ENCODE measurements at regions not wholly inside any gene's neighbourhood (a gene's known extent, or its start where the extent isn't known, plus 50 kb on each side); places are given as distances from the start of the nearest gene placed in this dataset.
"Not testable (repeated sequence)": the region's sequence is repeated elsewhere in the genome, so short reads cannot be mapped to it uniquely, and the experiment has no call there.

GRCh38 chr4:141469392-141469791, 167.0 kb upstream of the IL15 start:
- Histone ChIP-seq H3K27ac (ENCODE audit: low read length) (no peak overlapping the region), H3K4me1 (ENCODE audit: control insufficient read depth, insufficient read depth, low read length) (peaks cover 4% of the 10 kb centered on the region), H3K4me3 (ENCODE audit: low read length) (no peak overlapping the region), H3K9me3 (replicated peaks; ENCODE audit: control insufficient read depth, low read depth, low read length) (no peaks in the 10 kb centered on the region), H3K36me3 (ENCODE audit: control insufficient read depth, insufficient read depth, low read length) (no peaks in the 10 kb centered on the region), H3K27me3 (ENCODE audit: control insufficient read depth, insufficient read depth, low read length) (no peaks in the 10 kb centered on the region)
- DNase-seq = no peak
- WGBS (ENCODE audit: insufficient coverage) = no CpG with 5 or more reads among the region's 1 CpG

GRCh38 chr4:141473026-141473540, 163.3 kb upstream of the IL15 start:
- Histone ChIP-seq H3K36me3 (ENCODE audit: control insufficient read depth, insufficient read depth, low read length) (no peaks in the 10 kb centered on the region), H3K9me3 (replicated peaks; ENCODE audit: control insufficient read depth, low read depth, low read length) (no peaks in the 10 kb centered on the region), H3K4me3 (ENCODE audit: low read length) (no peak overlapping the region), H3K4me1 (ENCODE audit: control insufficient read depth, insufficient read depth, low read length) (no peaks in the 10 kb centered on the region), H3K27me3 (ENCODE audit: control insufficient read depth, insufficient read depth, low read length) (no peaks in the 10 kb centered on the region), H3K27ac (ENCODE audit: low read length) (no peak overlapping the region)
- peak; percentile 22 for DNase-seq

- peak; percentile 24 for DNase-seq
- Histone ChIP-seq H3K36me3 (ENCODE audit: control insufficient read depth, insufficient read depth, low read length) (no peaks in the 10 kb centered on the region), H3K4me1 (ENCODE audit: control insufficient read depth, insufficient read depth, low read length) (no peaks in the 10 kb centered on the region), H3K27me3 (ENCODE audit: control insufficient read depth, insufficient read depth, low read length) (no peaks in the 10 kb centered on the region), H3K4me3 (ENCODE audit: low read length) (no peak overlapping the region), H3K27ac (ENCODE audit: low read length) (no peak overlapping the region), H3K9me3 (replicated peaks; ENCODE audit: control insufficient read depth, low read depth, low read length) (no peaks in the 10 kb centered on the region)
These were observed 162.4 kb upstream of the IL15 start for GRCh38 chr4:141473952-141474351.

- H3K9me3 ChIP-seq (replicated peaks; ENCODE audit: control insufficient read depth, low read depth, low read length) = peaks cover 13% of the 10 kb centered on the region
- no peaks in the 10 kb centered on the region for H3K4me1 ChIP-seq (ENCODE audit: control insufficient read depth, insufficient read depth, low read length)
These were observed 155.4 kb upstream of the IL15 start for GRCh38 chr4:141480950-141481349.

GRCh38 chr4:141484298-141484697, 152.1 kb upstream of the IL15 start:
- H3K36me3 ChIP-seq (ENCODE audit: control insufficient read depth, insufficient read depth, low read length); H3K4me1 ChIP-seq (ENCODE audit: control insufficient read depth, insufficient read depth, low read length); H3K27me3 ChIP-seq (ENCODE audit: control insufficient read depth, insufficient read depth, low read length); DNase-seq; H3K27ac ChIP-seq (ENCODE audit: low read length); H3K4me3 ChIP-seq (ENCODE audit: low read length): not testable (repeated sequence)
- H3K9me3 ChIP-seq (replicated peaks; ENCODE audit: control insufficient read depth, low read depth, low read length) = peaks cover 13% of the 10 kb centered on the region
- 87% methylated on average over 11 of the region's 12 CpGs for WGBS (ENCODE audit: insufficient coverage)

More at GRCh38 chr4:141480950-141481349, 155.4 kb upstream of the IL15 start:
- Histone ChIP-seq H3K4me3 (ENCODE audit: low read length) (no peak overlapping the region), H3K27me3 (ENCODE audit: control insufficient read depth, insufficient read depth, low read length) (no peaks in the 10 kb centered on the region), H3K36me3 (ENCODE audit: control insufficient read depth, insufficient read depth, low read length) (no peaks in the 10 kb centered on the region), H3K27ac (ENCODE audit: low read length) (no peak overlapping the region)
- DNase-seq = no peak

GRCh38 chr4:141486375-141486997, 149.9 kb upstream of the IL15 start:
- H3K36me3 ChIP-seq (ENCODE audit: control insufficient read depth, insufficient read depth, low read length) = no peaks in the 10 kb centered on the region
- no peak overlapping the region for H3K27ac ChIP-seq (ENCODE audit: low read length)
- no peak overlapping the region for H3K4me3 ChIP-seq (ENCODE audit: low read length)
- peaks cover 6% of the 10 kb centered on the region for H3K9me3 ChIP-seq (replicated peaks; ENCODE audit: control insufficient read depth, low read depth, low read length)
- 33% methylated on average over 1 of the region's 4 CpGs for WGBS (ENCODE audit: insufficient coverage)
- H3K27me3 ChIP-seq (ENCODE audit: control insufficient read depth, insufficient read depth, low read length) = no peaks in the 10 kb centered on the region
- DNase-seq = peak; percentile 24
- H3K4me1 ChIP-seq (ENCODE audit: control insufficient read depth, insufficient read depth, low read length) = no peaks in the 10 kb centered on the region

- no peak for DNase-seq
- no peaks in the 10 kb centered on the region for H3K4me1 ChIP-seq (ENCODE audit: control insufficient read depth, insufficient read depth, low read length)
- no peak overlapping the region for H3K27ac ChIP-seq (ENCODE audit: low read length)
- WGBS (ENCODE audit: insufficient coverage) = 17% methylated on average over 1 of the region's 1 CpG
- no peaks in the 10 kb centered on the region for H3K36me3 ChIP-seq (ENCODE audit: control insufficient read depth, insufficient read depth, low read length)
- H3K9me3 ChIP-seq (replicated peaks; ENCODE audit: control insufficient read depth, low read depth, low read length) = no peaks in the 10 kb centered on the region
- H3K4me3 ChIP-seq (ENCODE audit: low read length) = no peak overlapping the region
- H3K27me3 ChIP-seq (ENCODE audit: control insufficient read depth, insufficient read depth, low read length) = no peaks in the 10 kb centered on the region
These were observed 138.8 kb upstream of the IL15 start for GRCh38 chr4:141497627-141498026.

- WGBS (ENCODE audit: insufficient coverage) = 57% methylated on average over 1 of the region's 3 CpGs
These were observed 137.0 kb upstream of the IL15 start for GRCh38 chr4:141499261-141499853.

GRCh38 chr4:141501395-141501794, 135.0 kb upstream of the IL15 start:
- Histone ChIP-seq H3K27ac (ENCODE audit: low read length) (no peak overlapping the region), H3K9me3 (replicated peaks; ENCODE audit: control insufficient read depth, low read depth, low read length) (peaks cover 2% of the 10 kb centered on the region), H3K4me3 (ENCODE audit: low read length) (no peak overlapping the region), H3K36me3 (ENCODE audit: control insufficient read depth, insufficient read depth, low read length) (no peaks in the 10 kb centered on the region), H3K27me3 (ENCODE audit: control insufficient read depth, insufficient read depth, low read length) (no peaks in the 10 kb centered on the region), H3K4me1 (ENCODE audit: control insufficient read depth, insufficient read depth, low read length) (no peaks in the 10 kb centered on the region)
- WGBS (ENCODE audit: insufficient coverage) = no CpG with 5 or more reads among the region's 1 CpG
- DNase-seq = peak; percentile 3

More at GRCh38 chr4:141499261-141499853, 137.0 kb upstream of the IL15 start:
- H3K27ac ChIP-seq (ENCODE audit: low read length) = no peak overlapping the region
- H3K9me3 ChIP-seq (replicated peaks; ENCODE audit: control insufficient read depth, low read depth, low read length) = peaks cover 2% of the 10 kb centered on the region
- no peak for DNase-seq
- no peaks in the 10 kb centered on the region for H3K4me1 ChIP-seq (ENCODE audit: control insufficient read depth, insufficient read depth, low read length)
- H3K36me3 ChIP-seq (ENCODE audit: control insufficient read depth, insufficient read depth, low read length) = no peaks in the 10 kb centered on the region
- H3K27me3 ChIP-seq (ENCODE audit: control insufficient read depth, insufficient read depth, low read length) = no peaks in the 10 kb centered on the region
- H3K4me3 ChIP-seq (ENCODE audit: low read length) = no peak overlapping the region

GRCh38 chr4:141501931-141502330, 134.5 kb upstream of the IL15 start:
- H3K27ac ChIP-seq (ENCODE audit: low read length) = no peak overlapping the region
- no peaks in the 10 kb centered on the region for H3K27me3 ChIP-seq (ENCODE audit: control insufficient read depth, insufficient read depth, low read length)
- DNase-seq = peak; percentile 49
- no peak overlapping the region for H3K4me3 ChIP-seq (ENCODE audit: low read length)
- no peaks in the 10 kb centered on the region for H3K36me3 ChIP-seq (ENCODE audit: control insufficient read depth, insufficient read depth, low read length)
- peaks cover 2% of the 10 kb centered on the region for H3K9me3 ChIP-seq (replicated peaks; ENCODE audit: control insufficient read depth, low read depth, low read length)
- WGBS (ENCODE audit: insufficient coverage) = no CpG with 5 or more reads among the region's 3 CpGs
- no peaks in the 10 kb centered on the region for H3K4me1 ChIP-seq (ENCODE audit: control insufficient read depth, insufficient read depth, low read length)
